GM18499 (cell line): ENCODE measurements at regions not wholly inside any gene's neighbourhood (a gene's known extent, or its start where the extent isn't known, plus 50 kb on each side); places are given as distances from the start of the nearest gene placed in this dataset.

ENCODE experiments used
- ATAC-seq: cut with Tn5 transposase; IDR thresholded peaks from one replicate; pipeline ENCODE4 v1.9.1; 2021; ENCODE audit warnings: moderate number of reproducible peaks; ENCODE audit not compliant: insufficient read depth, unreplicated experiment

DNA sequence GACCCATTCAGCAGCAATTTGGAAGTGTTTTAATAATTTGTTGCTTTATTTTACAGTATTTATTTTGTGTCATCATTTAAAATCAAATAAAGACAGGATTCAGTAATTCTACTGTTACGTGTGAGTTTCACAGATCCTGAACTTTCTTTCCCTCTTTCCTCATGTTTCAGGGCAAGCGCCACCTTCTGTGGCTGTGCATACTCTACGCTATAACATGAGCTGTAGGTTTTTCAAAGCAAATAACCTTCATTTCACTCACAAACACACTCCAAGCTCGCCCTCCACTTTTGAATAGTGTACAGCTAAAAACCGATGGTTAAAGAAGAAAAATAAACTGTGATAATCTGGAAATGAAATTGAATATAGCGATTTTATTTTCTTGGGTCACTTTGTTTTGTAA, 753.3 kb downstream of the OLFM4 start:
- no peak for ATAC-seq

DNA sequence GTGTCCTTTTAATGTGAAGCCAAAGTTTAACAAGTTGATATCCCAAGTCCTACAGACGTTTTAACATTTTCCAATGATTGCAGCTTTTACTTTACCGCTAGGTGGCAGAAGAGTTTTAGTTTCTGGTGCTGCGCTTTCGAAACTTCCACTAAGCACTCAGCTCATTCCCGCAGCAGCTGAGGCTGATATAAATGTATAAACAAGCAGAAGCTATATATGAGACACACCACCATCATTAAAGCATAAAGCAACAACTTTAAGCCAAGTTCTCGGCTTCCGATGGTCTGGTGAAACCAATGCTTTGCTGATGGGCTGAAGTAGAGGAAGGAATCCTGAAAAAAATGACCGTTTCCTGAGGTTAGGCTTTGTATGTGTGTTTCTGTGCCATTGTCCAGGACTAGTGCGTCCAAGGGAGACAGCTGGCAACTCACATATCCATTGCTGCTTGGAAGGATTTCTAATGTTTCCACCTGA, 753.9 kb downstream of the OLFM4 start:
- ATAC-seq, result peak; percentile 67

GRCh38 chr13:53783471-53783870, 754.9 kb downstream of the OLFM4 start:
- ATAC-seq, result no peak

- ATAC-seq, result no peak
Measured at GRCh38 chr13:53788286-53788685, 759.7 kb downstream of the OLFM4 start.

DNA sequence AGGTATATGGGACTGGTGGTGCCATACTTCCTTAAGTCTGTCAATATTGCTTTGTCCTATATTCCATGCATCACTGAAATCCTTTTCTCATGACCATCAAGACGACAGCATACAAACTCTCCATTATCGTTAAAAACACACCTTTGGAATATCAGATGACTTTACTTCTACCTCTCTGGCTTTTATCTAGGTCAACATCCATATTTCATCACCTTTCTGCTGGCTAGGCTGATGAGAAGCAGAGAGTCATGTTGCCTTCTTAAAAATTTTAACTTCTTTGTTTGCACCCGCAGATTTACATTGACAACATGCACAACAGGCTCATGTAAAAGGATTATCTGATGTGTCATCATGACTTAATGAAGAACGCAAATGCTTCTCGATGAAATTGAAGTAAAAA, 771.4 kb downstream of the OLFM4 start:
- ATAC-seq, result no peak

- no peak for ATAC-seq
Measured at GRCh38 chr13:53807251-53807834, 778.7 kb downstream of the OLFM4 start.

GRCh38 chr13:53821632-53822031, 793.0 kb downstream of the OLFM4 start:
- ATAC-seq, result no peak

DNA sequence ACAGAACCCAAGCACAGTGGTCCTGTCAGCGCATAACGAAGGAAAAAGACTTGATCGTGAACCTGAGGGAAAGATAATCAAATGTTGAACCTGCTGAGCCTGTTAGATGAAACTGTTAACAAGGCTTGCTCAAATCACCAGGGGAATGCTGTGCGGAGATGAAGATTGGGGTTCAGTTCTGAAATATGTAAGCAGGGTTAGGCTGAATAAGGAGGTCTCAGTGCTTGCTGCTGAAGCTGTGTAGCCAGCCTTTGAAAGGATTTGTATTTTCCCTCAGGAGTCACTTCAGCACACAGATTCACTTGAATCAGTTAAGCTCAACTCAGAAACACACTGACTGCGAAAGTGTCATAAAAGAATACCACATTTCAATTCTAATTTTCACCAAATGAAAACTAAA, 793.5 kb downstream of the OLFM4 start:
- no peak for ATAC-seq

- ATAC-seq, result no peak
Measured at GRCh38 chr13:53839461-53839860, 810.8 kb downstream of the OLFM4 start.

DNA sequence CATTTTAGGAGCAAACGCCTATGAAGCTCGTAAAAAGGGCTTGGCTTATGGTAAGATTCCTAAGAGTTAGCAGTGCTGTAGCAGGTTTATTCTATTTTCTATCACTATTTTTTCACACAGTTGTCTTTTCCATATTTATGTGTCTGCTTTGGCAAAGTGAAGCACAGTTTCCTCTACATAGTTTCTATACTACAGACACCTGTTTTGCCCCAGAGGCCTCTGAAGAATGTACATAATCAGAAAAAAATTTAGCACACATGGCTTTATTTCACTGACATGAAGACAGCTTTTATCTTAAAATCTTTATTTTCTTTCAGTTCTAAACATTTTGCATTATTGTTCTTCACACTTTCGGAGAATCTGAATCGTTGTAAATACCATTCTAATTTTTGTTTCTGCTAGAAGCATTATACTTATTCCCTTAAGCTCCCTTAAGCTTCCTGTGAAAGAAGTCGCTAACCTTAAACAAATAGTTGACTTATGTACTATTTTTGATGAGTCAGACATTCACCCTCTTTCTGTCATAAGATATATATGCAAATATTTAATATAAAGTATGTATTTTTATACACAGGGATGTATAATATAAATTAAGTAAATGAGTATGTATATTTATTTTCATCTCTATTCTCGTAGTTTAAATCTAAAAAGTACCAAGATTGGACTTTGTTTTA, 816.0 kb downstream of the OLFM4 start:
- no peak for ATAC-seq

DNA sequence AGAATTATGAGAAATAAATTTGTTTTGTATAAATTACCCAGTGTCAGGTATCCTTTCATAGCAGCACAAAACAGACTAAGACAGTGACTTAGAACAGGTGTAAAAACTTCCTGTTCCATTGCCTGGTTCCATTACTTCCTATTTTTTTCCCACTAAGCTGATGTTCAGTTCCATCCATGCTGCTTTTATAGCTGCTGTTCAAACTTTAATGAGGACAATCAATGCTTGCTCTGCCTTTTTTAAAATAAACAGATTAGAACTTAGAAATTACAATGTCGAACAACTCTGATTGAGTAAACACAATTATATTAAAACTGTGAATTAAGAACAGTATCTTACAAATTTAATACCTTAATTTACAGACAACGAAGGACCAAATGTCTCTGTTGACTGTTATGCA, 818.9 kb downstream of the OLFM4 start:
- no peak for ATAC-seq

- no peak for ATAC-seq
Measured at GRCh38 chr13:53848366-53848961, 819.9 kb downstream of the OLFM4 start.

DNA sequence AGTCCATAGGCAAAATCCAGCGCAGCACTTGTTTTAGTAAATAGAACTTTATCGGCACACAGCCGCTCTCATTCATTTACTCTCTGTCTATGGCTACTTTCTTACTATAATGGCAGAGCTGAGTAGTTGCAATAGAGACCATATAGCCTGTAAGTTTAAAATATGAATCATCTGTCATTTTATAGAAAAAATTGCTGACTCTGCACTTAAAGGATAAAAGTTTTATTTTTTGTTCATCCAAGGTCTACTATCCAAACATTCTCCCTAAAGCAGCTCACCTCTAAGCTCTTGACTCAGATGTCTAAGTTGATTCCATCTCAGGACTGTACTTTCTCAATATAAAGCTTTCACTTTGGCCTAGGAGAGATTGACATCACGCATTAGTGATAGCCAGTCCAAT, 825.7 kb downstream of the OLFM4 start:
- ATAC-seq, result no peak

DNA sequence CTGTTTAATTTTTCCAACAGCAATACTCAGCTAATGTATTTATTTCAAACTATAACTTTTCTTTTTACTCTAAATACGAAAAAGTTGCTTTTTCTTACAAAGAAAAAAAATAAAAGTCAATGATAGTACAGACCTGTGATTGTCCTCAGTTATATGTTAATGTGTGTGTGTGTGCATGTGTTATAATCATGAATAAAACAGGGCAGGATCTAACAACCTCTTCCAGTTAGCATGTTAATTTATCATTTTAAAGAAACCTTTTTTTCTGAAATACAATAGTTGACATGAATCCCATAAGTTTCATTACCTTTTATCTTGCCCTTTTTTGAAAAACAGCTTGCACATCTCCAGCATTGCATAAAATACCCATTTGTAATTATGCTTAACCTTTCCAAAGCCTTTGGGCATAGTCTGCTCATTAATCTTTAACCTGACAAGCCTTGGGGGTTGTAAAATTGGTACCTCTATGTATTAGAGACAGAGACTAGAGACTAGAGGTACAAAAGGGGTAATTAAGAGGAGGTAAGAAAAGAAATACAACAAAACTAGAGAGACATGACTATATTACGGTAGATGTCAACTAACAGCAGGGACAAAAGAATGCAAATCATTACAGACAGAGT, 828.1 kb downstream of the OLFM4 start:
- no peak for ATAC-seq

DNA sequence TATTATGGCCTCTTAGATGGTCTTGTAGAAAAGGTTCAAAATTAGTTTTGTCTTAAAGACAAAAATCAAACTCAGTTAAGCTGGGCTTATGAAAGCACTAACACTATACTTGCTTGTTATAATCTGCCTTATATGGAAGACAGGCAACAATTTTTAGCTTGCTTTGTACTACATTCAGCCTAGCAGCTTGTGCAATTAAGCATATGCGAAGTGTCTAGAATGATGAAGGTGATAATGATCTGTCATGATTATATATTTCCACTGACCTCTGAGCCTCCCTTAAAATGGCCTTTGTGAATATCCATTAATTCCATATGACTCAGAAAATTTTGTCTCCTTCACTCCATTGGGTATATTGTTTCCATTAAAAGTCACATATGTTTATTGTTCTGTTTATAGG, 834.9 kb downstream of the OLFM4 start:
- no peak for ATAC-seq

DNA sequence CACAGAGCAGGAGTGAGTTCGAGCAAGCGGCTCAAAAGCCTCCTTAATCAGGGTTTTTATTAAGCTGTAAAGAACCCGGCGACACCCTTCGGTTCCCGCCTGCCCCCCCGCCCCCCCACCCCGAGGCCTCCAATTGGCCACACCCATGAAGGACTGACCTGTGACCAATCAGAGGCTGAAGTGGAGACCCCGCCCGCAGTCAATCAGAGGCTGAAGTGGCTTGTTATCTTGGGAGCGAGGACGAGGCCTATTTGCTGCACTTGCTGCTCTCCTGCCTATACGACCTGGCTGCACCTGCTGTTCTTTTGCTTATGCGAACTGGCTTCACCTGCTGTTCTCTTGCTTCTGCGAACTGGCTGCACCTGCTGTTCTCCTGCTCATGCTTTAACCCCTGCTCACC, 844.9 kb downstream of the OLFM4 start:
- ATAC-seq, result no peak

GRCh38 chr13:53878861-53879260, 850.2 kb downstream of the OLFM4 start:
- no peak for ATAC-seq

- peak; percentile 70 for ATAC-seq
Measured at GRCh38 chr13:53885997-53886396, 857.4 kb downstream of the OLFM4 start.

GRCh38 chr13:53890696-53891095, 862.1 kb downstream of the OLFM4 start:
- no peak for ATAC-seq

DNA sequence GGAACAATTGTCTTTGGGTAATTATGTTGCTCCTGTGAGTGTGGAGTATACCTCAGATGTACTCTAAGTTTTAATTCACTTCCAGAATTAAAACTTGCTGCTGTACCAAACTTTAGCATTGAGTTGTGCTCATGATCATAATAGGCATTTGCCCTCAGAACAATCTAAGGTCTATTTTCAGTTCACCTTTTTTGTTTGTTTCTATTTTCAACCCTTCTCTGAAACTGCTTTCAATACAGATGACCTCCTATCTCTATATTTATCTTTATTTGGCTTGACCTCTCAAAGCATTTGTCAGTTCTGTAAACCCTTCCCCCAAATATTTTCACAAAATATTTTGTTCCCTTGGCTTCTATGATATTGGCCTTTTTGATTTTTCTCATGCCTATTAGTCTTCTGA, 873.0 kb downstream of the OLFM4 start:
- no peak for ATAC-seq

DNA sequence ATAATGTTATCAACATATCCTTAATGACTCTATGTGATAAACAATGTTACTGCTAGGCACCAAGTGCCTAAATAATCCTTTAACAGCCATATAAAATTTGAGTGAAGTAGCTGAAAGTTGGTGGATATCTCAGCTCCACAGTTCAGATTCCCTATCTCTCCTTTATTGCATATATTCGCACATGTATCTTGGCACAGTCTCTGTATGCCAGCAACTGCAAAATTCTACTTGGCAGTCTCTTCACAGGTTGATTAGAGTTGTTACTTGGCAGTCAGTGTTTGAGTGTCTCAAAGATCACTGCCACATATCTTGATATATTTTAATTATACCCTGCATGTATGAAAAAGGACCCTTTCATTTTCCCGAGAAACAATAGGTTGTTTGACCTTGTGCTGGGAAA, 879.3 kb downstream of the OLFM4 start:
- ATAC-seq, result no peak
